Neural cell (in vitro differentiated cells): ENCODE measurements at regions not wholly inside any gene's neighbourhood (a gene's known extent, or its start where the extent isn't known, plus 50 kb on each side); places are given as distances from the start of the nearest gene placed in this dataset.
"Not testable (repeated sequence)": the region's sequence is repeated elsewhere in the genome, so short reads cannot be mapped to it uniquely, and the experiment has no call there.

ENCODE experiments used
- H2AFZ ChIP-seq: fragments of 200-600, 300-800 bp; sonication (generic), shearing (Covaris generic); 2 replicates; pipeline ENCODE4 v1.6.0; 2014; ENCODE audit warnings: low read depth, mild to moderate bottlenecking, antibody characterized with exemption, low read length, moderate library complexity
- H3F3A ChIP-seq: fragments of 200-600 bp; shearing (Covaris generic); 2 replicates; pipeline ENCODE4 v1.6.1; 2016; ENCODE audit warnings: mild to moderate bottlenecking, moderate library complexity, mixed read lengths, antibody characterized with exemption, low read length; ENCODE audit not compliant: insufficient read depth, poor library complexity, severe bottlenecking
- H3K27ac ChIP-seq: fragments of 200-600, 300-800 bp; sonication (generic), shearing (Covaris generic); 2 replicates; pipeline ENCODE4 v1.5.1; 2014; ENCODE audit warnings: mild to moderate bottlenecking, low read length, moderate library complexity
- H3K27me3 ChIP-seq: fragments of 300-800, 200-600 bp; sonication (generic), shearing (Covaris generic); 2 replicates; pipeline ENCODE4 v1.6.0; 2014; ENCODE audit warnings: mild to moderate bottlenecking, low read depth, low read length, moderate library complexity; ENCODE audit not compliant: insufficient read depth
- H3K36me3 ChIP-seq: fragments of 300-800, 200-600 bp; sonication (generic), shearing (Covaris generic); 2 replicates; pipeline ENCODE4 v1.5.1; 2014; ENCODE audit warnings: mild to moderate bottlenecking, antibody characterized with exemption, low read length, moderate library complexity; ENCODE audit not compliant: insufficient read depth
- H3K4me2 ChIP-seq: fragments of 300-800, 200-600 bp; sonication (generic), shearing (Covaris generic); 2 replicates; pipeline ENCODE4 v1.6.0; 2014; ENCODE audit warnings: mild to moderate bottlenecking, low read length
- H3K4me3 ChIP-seq: fragments of 300-800, 200-600 bp; sonication (generic), shearing (Covaris generic); 2 replicates; pipeline ENCODE4 v1.5.1; 2014; ENCODE audit warnings: mild to moderate bottlenecking, low read length, moderate library complexity
- H3K79me2 ChIP-seq: fragments of 200-600 bp; shearing (Covaris generic); replicated peaks from 2 replicates; pipeline ENCODE4 v1.6.0; 2014; ENCODE audit warnings: mild to moderate bottlenecking, low read length, moderate library complexity; ENCODE audit not compliant: insufficient read depth
- H3K9ac ChIP-seq: fragments of 300-800, 200-600 bp; sonication (generic), shearing (Covaris generic); 2 replicates; pipeline ENCODE4 v1.6.1; 2016; ENCODE audit warnings: mild to moderate bottlenecking, low read length, mixed read lengths
- H3K9me2 ChIP-seq: fragments of 200-600 bp; shearing (Covaris generic); 2 replicates; pipeline ENCODE4 v1.6.1; 2016; ENCODE audit warnings: mild to moderate bottlenecking, low read length, mixed read lengths; ENCODE audit not compliant: insufficient read depth
- H3K9me3 ChIP-seq: fragments of 200-600, 300-800 bp; sonication (generic), shearing (Covaris generic); 2 replicates; pipeline ENCODE4 v1.6.1; 2016; ENCODE audit warnings: mild to moderate bottlenecking, mixed run types, low read length, moderate library complexity, mixed read lengths
- H4K20me1 ChIP-seq: fragments of 200-600 bp; shearing (Covaris generic); 2 replicates; pipeline ENCODE4 v1.6.1; 2016; ENCODE audit warnings: mild to moderate bottlenecking, mixed run types; ENCODE audit not compliant: insufficient read depth
- EP300 ChIP-seq: fragments of 450-650 bp; conservative IDR thresholded peaks from 2 replicates; pipeline ENCODE4 v1.6.1; 2014; ENCODE audit warnings: antibody characterized with exemption, mild to moderate bottlenecking, moderate library complexity; ENCODE audit not compliant: poor library complexity, severe bottlenecking
- EZH2 ChIP-seq: fragments of 200-600, 300-800 bp; shearing (Covaris generic), sonication (generic); IDR thresholded peaks from 2 replicates; pipeline ENCODE4 v1.6.1; 2014; ENCODE audit warnings: antibody characterized with exemption, low read length, borderline replicate concordance, mild to moderate bottlenecking; ENCODE audit not compliant: insufficient read depth, poor library complexity, severe bottlenecking
- MXI1 ChIP-seq: fragments of 450-650 bp; conservative IDR thresholded peaks from 2 replicates; pipeline ENCODE4 v1.6.1; 2014; ENCODE audit warnings: antibody characterized with exemption, mild to moderate bottlenecking; ENCODE audit not compliant: poor library complexity, severe bottlenecking
- POLR2AphosphoS5 ChIP-seq: IDR thresholded peaks from 2 replicates; pipeline ENCODE4 v1.6.1; 2012
- RAD21 ChIP-seq: fragments of 450-650 bp; conservative IDR thresholded peaks from 2 replicates; pipeline ENCODE4 v1.6.1; 2014; ENCODE audit warnings: antibody characterized with exemption, mild to moderate bottlenecking, moderate library complexity
- SMC3 ChIP-seq: fragments of 450-650 bp; conservative IDR thresholded peaks from 2 replicates; pipeline ENCODE4 v1.6.1; 2014; ENCODE audit warnings: antibody characterized with exemption, mild to moderate bottlenecking, moderate library complexity; ENCODE audit not compliant: poor library complexity
- TAF1 ChIP-seq: IDR thresholded peaks from 2 replicates; pipeline ENCODE4 v1.6.1; 2012; ENCODE audit warnings: low read depth
- TF ChIP-seq, protein P1 (sequence below): IDR thresholded peaks from 2 replicates; pipeline ENCODE4 v1.6.1; 2012; ENCODE audit warnings: borderline replicate concordance
- TF ChIP-seq, protein P2 (sequence below): fragments of 450-650 bp; IDR thresholded peaks from 2 replicates; pipeline ENCODE4 v1.5.1; 2014; ENCODE audit warnings: antibody characterized with exemption, mild to moderate bottlenecking, moderate library complexity; ENCODE audit not compliant: poor library complexity, severe bottlenecking

DNA sequence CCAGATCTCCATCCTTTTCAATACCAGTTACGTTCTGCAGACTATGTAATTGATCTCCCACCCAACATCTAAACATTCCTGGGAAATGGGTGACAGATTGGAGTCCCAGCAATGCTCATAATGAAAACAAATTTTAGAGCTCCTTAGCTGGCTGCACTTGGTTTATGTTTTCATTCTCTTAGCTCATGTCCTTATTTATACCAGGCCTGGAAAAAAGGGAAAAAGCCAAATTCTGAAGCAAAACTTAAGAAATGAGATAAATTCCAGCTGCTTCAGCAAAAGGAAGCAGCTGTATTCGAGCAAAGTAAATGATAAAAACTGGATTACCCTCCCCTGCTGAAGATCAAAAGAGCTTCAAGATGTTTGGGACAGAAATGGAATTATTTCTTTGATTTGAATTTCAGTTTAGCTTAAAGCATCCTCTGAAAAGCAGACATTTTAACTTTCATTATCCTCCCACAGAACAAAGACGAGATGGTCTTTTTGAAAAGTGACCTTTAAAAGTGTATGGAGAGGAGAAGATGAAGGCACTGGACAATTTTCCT lies 196.5 kb upstream of the THUMPD2 start:
- Histone ChIP-seq H3K36me3 (no peaks in the 10 kb centered on the region), H3K9me3 (no peaks in the 10 kb centered on the region), H3K9me2 (no peaks in the 10 kb centered on the region), H3K79me2 (no peaks in the 10 kb centered on the region), H2AFZ (no peak overlapping the region), H3K4me3 (no peak overlapping the region), H4K20me1 (no peaks in the 10 kb centered on the region), H3F3A (no peaks in the 10 kb centered on the region), H3K27me3 (no peaks in the 10 kb centered on the region), H3K27ac (no peak overlapping the region), H3K4me2 (no peak overlapping the region), H3K9ac (no peak overlapping the region)
- TF ChIP-seq RAD21 = no peak

DNA sequence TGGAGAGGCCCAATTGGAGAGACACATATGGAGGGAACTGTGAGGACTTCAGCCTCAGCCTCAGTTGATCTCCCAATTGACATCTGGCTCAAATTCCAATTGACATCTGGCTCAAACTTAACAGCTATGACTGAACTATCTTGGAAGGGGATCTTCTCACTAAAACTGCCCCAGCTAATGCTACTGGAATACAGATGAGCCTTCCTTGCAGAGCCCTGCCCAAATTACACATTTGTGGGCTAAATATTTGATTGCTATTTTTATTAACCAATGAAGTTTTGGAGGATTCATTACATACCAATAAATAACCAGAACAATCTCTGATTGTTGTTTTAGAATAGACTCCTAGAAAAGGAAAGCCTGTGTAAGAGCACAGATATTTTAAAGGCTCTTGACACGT lies 189.0 kb upstream of the THUMPD2 start:
- Histone ChIP-seq H4K20me1 (no peaks in the 10 kb centered on the region), H3K4me2 (no peak overlapping the region), H2AFZ (no peak overlapping the region), H3F3A (no peaks in the 10 kb centered on the region), H3K36me3 (no peaks in the 10 kb centered on the region), H3K9ac (no peak overlapping the region), H3K79me2 (no peaks in the 10 kb centered on the region), H3K27me3 (no peaks in the 10 kb centered on the region), H3K9me2 (no peaks in the 10 kb centered on the region), H3K9me3 (no peaks in the 10 kb centered on the region), H3K4me3 (no peak overlapping the region), H3K27ac (no peak overlapping the region)
- TF ChIP-seq, protein P1, sequence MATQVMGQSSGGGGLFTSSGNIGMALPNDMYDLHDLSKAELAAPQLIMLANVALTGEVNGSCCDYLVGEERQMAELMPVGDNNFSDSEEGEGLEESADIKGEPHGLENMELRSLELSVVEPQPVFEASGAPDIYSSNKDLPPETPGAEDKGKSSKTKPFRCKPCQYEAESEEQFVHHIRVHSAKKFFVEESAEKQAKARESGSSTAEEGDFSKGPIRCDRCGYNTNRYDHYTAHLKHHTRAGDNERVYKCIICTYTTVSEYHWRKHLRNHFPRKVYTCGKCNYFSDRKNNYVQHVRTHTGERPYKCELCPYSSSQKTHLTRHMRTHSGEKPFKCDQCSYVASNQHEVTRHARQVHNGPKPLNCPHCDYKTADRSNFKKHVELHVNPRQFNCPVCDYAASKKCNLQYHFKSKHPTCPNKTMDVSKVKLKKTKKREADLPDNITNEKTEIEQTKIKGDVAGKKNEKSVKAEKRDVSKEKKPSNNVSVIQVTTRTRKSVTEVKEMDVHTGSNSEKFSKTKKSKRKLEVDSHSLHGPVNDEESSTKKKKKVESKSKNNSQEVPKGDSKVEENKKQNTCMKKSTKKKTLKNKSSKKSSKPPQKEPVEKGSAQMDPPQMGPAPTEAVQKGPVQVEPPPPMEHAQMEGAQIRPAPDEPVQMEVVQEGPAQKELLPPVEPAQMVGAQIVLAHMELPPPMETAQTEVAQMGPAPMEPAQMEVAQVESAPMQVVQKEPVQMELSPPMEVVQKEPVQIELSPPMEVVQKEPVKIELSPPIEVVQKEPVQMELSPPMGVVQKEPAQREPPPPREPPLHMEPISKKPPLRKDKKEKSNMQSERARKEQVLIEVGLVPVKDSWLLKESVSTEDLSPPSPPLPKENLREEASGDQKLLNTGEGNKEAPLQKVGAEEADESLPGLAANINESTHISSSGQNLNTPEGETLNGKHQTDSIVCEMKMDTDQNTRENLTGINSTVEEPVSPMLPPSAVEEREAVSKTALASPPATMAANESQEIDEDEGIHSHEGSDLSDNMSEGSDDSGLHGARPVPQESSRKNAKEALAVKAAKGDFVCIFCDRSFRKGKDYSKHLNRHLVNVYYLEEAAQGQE = no peak
- TF ChIP-seq RAD21 (no peak), TAF1 (no peak), MXI1 (no peak), EZH2 (no peak), EP300 (no peak), SMC3 (no peak), POLR2AphosphoS5 (no peak)
- TF ChIP-seq, protein P2, sequence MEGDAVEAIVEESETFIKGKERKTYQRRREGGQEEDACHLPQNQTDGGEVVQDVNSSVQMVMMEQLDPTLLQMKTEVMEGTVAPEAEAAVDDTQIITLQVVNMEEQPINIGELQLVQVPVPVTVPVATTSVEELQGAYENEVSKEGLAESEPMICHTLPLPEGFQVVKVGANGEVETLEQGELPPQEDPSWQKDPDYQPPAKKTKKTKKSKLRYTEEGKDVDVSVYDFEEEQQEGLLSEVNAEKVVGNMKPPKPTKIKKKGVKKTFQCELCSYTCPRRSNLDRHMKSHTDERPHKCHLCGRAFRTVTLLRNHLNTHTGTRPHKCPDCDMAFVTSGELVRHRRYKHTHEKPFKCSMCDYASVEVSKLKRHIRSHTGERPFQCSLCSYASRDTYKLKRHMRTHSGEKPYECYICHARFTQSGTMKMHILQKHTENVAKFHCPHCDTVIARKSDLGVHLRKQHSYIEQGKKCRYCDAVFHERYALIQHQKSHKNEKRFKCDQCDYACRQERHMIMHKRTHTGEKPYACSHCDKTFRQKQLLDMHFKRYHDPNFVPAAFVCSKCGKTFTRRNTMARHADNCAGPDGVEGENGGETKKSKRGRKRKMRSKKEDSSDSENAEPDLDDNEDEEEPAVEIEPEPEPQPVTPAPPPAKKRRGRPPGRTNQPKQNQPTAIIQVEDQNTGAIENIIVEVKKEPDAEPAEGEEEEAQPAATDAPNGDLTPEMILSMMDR = no peak

DNA sequence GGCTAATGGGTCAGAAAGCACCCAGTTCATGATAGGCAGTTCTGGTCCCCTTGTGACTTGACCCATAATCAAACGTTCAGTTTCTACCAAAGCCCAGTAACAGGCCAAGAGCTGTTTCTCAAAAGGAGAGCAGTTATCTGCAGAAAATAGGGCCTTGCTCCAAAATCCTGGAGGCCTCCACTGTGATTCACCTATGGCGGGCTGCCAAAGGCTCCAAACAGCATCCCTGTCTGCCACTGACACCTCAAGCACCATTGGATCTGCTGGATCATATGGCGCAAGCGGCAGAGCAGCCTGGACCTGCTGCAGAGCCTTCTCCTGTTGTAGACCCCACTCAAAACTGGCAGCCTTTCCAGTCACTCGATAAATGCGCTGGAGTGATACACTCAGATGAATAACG lies 181.6 kb upstream of the THUMPD2 start:
- H3F3A ChIP-seq, H3K4me2 ChIP-seq, H3K79me2 ChIP-seq, H3K9me3 ChIP-seq, H2AFZ ChIP-seq, H3K4me3 ChIP-seq, H4K20me1 ChIP-seq, H3K9me2 ChIP-seq, H3K36me3 ChIP-seq, H3K27me3 ChIP-seq, H3K27ac ChIP-seq, H3K9ac ChIP-seq: not testable (repeated sequence)
